Transverse colon (tissue), 4 donors: ENCODE measurements at regions not wholly inside any gene's neighbourhood (a gene's known extent, or its start where the extent isn't known, plus 50 kb on each side); places are given as distances from the start of the nearest gene placed in this dataset.

ENCODE experiments used
- EP300 ChIP-seq: sonication (generic); formaldehyde crosslinking; IDR thresholded peaks from one replicate; pipeline ENCODE4 v1.6.1; 2017; ENCODE audit warnings: antibody characterized with exemption, low read depth
- POLR2A ChIP-seq: fragments of 450-650 bp; IDR thresholded peaks from one replicate; pipeline ENCODE4 v1.6.1; 2016; ENCODE audit warnings: antibody characterized with exemption, mild to moderate bottlenecking, moderate library complexity
- POLR2AphosphoS5 ChIP-seq, 3 donors: sonication (generic); formaldehyde crosslinking; IDR thresholded peaks; one replicate each; pipeline ENCODE4 v1.6.1; 2016; ENCODE audit warnings: antibody characterized with exemption in 3 of 3
- TF ChIP-seq, protein P1 (sequence below), 5 experiments: fragments of 200-600 bp in 3 of 5; fragments of 450-650 bp in 2 of 5; sonication (generic) in 3 of 5; IDR thresholded peaks; 1 replicate in 2 of 5; 2 replicates in 3 of 5; pipeline ENCODE4 v1.5.1; 2016 to 2017; ENCODE audit warnings: antibody characterized with exemption in 5 of 5, inconsistent platforms in 3 of 5, mild to moderate bottlenecking in 2 of 5, moderate library complexity in 1 of 5

- TF ChIP-seq, protein P1, sequence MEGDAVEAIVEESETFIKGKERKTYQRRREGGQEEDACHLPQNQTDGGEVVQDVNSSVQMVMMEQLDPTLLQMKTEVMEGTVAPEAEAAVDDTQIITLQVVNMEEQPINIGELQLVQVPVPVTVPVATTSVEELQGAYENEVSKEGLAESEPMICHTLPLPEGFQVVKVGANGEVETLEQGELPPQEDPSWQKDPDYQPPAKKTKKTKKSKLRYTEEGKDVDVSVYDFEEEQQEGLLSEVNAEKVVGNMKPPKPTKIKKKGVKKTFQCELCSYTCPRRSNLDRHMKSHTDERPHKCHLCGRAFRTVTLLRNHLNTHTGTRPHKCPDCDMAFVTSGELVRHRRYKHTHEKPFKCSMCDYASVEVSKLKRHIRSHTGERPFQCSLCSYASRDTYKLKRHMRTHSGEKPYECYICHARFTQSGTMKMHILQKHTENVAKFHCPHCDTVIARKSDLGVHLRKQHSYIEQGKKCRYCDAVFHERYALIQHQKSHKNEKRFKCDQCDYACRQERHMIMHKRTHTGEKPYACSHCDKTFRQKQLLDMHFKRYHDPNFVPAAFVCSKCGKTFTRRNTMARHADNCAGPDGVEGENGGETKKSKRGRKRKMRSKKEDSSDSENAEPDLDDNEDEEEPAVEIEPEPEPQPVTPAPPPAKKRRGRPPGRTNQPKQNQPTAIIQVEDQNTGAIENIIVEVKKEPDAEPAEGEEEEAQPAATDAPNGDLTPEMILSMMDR (IDR thresholded peaks at IDR 0.05), result no peak
- TF ChIP-seq POLR2AphosphoS5 (IDR thresholded peaks at IDR 0.05), result no peak
- TF ChIP-seq POLR2A, result no peak
- TF ChIP-seq EP300, result no peak
These were observed 447.9 kb downstream of the TDRD15 start for GRCh38 chr2:21571686-21572085.
